Gastroesophageal sphincter (tissue), 4 donors: ENCODE measurements at regions not wholly inside any gene's neighbourhood (a gene's known extent, or its start where the extent isn't known, plus 50 kb on each side); places are given as distances from the start of the nearest gene placed in this dataset.

Experiments used
- ATAC-seq: fragments of 150-250 bp; one replicate; pipeline ENCODE4 v1.9.1; 2016; ENCODE audit warnings: mild to moderate bottlenecking, moderate library complexity
- H3K27ac ChIP-seq, 4 donors: fragments of 200-600 bp; sonication (generic) in 3 of 4; 1 replicate in 3 of 4; 2 replicates in 1 of 4; pipeline ENCODE4 v1.5.1; 2016 to 2019
- H3K27me3 ChIP-seq: fragments of 200-600 bp; sonication (generic); one replicate; pipeline ENCODE4 v1.5.1; 2019
- H3K36me3 ChIP-seq, 2 donors: fragments of 200-600 bp; sonication (generic); one replicate each; pipeline ENCODE4 v1.5.1; 2019; ENCODE audit warnings: control low read depth in 1 of 2
- H3K4me1 ChIP-seq, 3 donors: fragments of 200-600 bp; sonication (generic); 1 replicate in 2 of 3; 2 replicates in 1 of 3; pipeline ENCODE4 v1.5.1; 2016 to 2019; ENCODE audit warnings: control low read depth in 2 of 3
- H3K4me3 ChIP-seq, 2 donors: fragments of 200-600 bp; sonication (generic); one replicate each; pipeline ENCODE4 v1.5.1; 2019; ENCODE audit warnings: mild to moderate bottlenecking in 1 of 2, moderate library complexity in 1 of 2
- H3K9me3 ChIP-seq, 3 donors: fragments of 200-600 bp; sonication (generic); one replicate each; pipeline ENCODE4 v1.5.1; 2017 to 2019; ENCODE audit warnings: control low read depth in 2 of 3
- EP300 ChIP-seq: sonication (generic); formaldehyde crosslinking; IDR thresholded peaks from one replicate; pipeline ENCODE4 v1.6.1; 2017; ENCODE audit warnings: antibody characterized with exemption, mild to moderate bottlenecking
- POLR2A ChIP-seq, 2 donors: fragments of 450-650 bp; IDR thresholded peaks; one replicate each; pipeline ENCODE4 v1.6.1; 2017; ENCODE audit warnings: antibody characterized with exemption in 2 of 2, mild to moderate bottlenecking in 2 of 2, moderate library complexity in 1 of 2
- POLR2AphosphoS5 ChIP-seq: sonication (generic); formaldehyde crosslinking; IDR thresholded peaks from one replicate; pipeline ENCODE4 v1.6.1; 2017; ENCODE audit warnings: antibody characterized with exemption
- WGBS, 2 donors: methylation state at CpG; one replicate each; pipeline ENCODE4 v1.1.5; 2018; ENCODE audit warnings: low coverage in 1 of 2; 5-methylcytosine and 5-hydroxymethylcytosine counted together
- TF ChIP-seq, protein P1 (sequence below), 4 experiments: fragments of 200-600 bp in 2 of 4; fragments of 450-650 bp in 2 of 4; sonication (generic) in 1 of 4; IDR thresholded peaks; one replicate each; pipeline ENCODE4 v1.5.1; 2017 to 2019; ENCODE audit warnings: antibody characterized with exemption in 4 of 4, mild to moderate bottlenecking in 2 of 4, moderate library complexity in 2 of 4

DNA sequence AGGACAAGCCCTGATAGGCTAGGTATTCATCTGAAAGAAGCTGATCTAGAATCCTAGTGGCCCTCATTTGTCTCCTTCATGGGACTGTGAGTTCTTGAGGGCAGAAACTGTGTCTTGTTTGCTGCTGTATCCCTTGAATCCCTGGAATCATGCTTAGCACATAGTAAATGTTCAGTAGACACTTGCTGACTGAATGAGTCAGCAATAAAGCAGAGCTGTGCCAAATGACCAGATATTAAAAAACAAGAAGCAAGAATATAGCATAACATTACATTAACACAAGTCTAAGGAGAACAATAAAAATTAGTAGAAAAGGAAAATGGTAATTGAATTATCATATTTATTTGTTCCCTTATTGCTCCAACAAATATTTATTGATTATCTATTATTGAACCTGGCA lies 420.5 kb downstream of the ZSWIM6 start:
- Histone ChIP-seq H3K4me1 (no peaks in the 10 kb centered on the region), H3K36me3 (no peaks in the 10 kb centered on the region), H3K4me3 (no peak overlapping the region), H3K9me3 (no peaks in the 10 kb centered on the region), H3K27me3 (no peaks in the 10 kb centered on the region), H3K27ac (no peak overlapping the region)
- no peak for ATAC-seq
- TF ChIP-seq POLR2AphosphoS5 (no peak), EP300 (no peak), POLR2A (IDR thresholded peaks at IDR 0.05) (no peak)
- TF ChIP-seq, protein P1, sequence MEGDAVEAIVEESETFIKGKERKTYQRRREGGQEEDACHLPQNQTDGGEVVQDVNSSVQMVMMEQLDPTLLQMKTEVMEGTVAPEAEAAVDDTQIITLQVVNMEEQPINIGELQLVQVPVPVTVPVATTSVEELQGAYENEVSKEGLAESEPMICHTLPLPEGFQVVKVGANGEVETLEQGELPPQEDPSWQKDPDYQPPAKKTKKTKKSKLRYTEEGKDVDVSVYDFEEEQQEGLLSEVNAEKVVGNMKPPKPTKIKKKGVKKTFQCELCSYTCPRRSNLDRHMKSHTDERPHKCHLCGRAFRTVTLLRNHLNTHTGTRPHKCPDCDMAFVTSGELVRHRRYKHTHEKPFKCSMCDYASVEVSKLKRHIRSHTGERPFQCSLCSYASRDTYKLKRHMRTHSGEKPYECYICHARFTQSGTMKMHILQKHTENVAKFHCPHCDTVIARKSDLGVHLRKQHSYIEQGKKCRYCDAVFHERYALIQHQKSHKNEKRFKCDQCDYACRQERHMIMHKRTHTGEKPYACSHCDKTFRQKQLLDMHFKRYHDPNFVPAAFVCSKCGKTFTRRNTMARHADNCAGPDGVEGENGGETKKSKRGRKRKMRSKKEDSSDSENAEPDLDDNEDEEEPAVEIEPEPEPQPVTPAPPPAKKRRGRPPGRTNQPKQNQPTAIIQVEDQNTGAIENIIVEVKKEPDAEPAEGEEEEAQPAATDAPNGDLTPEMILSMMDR (IDR thresholded peaks at IDR 0.05) = no peak

DNA sequence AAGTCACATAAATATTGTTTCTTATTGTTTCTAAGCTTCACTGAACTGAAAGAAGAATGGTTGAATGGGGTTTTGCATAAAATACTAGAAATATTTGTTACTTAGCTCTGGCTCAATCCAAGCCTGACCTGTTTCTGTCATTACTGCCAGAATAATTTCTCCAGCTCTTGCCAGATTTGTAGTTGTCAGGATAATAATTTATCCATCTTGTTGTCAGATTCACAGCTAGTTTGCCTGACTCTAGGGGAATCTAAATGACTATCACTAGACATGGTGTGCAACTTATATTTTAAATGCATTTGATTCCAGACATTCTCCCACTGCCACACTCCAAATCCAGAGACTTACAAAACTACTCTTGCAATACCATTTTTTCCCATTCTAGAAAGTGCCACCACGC lies 422.7 kb downstream of the ZSWIM6 start:
- Histone ChIP-seq H3K9me3 (no peaks in the 10 kb centered on the region), H3K4me1 (no peaks in the 10 kb centered on the region), H3K27ac (no peak overlapping the region), H3K4me3 (no peak overlapping the region), H3K36me3 (no peaks in the 10 kb centered on the region), H3K27me3 (no peaks in the 10 kb centered on the region)
- TF ChIP-seq EP300 = no peak
- TF ChIP-seq, protein P1 (IDR thresholded peaks at IDR 0.05) = no peak
- TF ChIP-seq POLR2A (IDR thresholded peaks at IDR 0.05) = no peak
- no peak for TF ChIP-seq POLR2AphosphoS5
- ATAC-seq = no peak
- WGBS, 2 donors = 82 to 100% methylated on average over 1 of the region's 1 CpG

DNA sequence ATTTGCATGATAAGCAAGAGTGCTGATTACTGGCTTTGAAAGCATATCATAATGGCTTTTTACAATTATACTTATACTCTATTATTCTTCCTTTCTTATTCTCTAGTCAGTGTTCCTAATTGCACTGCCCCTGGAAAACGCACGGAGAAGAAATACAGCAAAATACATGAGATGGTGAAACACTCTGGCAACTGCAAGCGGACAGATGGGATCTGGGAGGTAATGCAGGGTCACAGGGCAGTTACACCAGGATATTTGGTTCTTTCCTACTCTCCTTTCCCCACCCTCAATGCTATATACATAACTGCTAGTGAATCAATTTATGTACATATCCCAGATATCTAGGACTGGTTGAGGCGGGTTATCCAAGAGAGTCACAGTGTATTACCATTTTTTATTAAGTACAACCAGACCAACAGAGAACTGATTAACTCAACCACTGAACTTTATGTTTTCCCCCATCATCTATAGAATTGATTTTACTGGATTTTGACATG lies 423.7 kb downstream of the ZSWIM6 start:
- no peaks in the 10 kb centered on the region for H3K9me3 ChIP-seq
- ATAC-seq = no peak
- WGBS, 2 donors = 82 to 95% methylated on average over 4 of the region's 4 CpGs
- H3K4me1 ChIP-seq = no peaks in the 10 kb centered on the region
- H3K36me3 ChIP-seq = no peaks in the 10 kb centered on the region
- no peaks in the 10 kb centered on the region for H3K27me3 ChIP-seq
- H3K4me3 ChIP-seq = no peak overlapping the region
- H3K27ac ChIP-seq = no peak overlapping the region
- TF ChIP-seq, protein P1 (IDR thresholded peaks at IDR 0.05) = no peak
- no peak for TF ChIP-seq POLR2A (IDR thresholded peaks at IDR 0.05)

DNA sequence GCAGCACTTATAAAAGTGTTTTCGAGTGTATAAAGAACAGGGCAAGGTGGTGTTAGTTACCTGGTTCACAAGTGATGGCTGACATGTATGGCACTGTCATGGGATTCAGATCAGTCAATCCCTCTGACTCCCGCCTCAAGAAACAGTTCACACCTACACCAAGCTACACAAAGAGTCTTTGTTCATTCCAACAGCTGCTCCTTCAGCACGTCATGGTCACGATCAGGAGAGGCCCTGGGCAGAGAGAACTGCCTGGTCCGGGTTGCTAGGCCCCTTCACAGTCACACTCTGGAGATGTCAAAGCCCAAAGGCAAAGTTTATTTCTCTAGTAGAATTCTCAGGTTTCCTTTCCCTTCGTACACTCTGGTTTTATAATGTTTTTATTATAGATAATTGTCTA lies 426.7 kb downstream of the ZSWIM6 start:
- 43 to 77% methylated on average over 4 to 5 of the region's 6 CpGs for WGBS, 2 donors

DNA sequence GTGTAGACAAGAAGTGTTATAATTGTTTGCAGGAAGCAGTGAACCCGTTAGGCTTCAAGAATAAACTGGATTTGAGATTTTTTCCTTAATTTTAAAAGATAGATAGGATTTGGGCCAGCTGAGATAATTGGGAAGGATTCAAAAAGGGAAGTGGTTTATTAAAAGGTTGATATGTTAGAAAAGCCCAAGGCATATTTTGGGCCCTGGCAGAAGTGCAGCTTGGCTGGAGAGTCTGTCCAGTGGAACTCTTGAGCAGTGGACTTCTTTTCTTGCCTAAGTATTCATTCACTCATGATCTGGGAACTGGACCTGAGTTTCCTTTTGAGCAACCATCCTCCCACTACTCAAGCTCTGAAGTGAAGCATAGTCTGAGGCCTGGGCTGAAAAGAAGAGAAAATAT lies 433.4 kb downstream of the ZSWIM6 start:
- Histone ChIP-seq H3K36me3 (no peaks in the 10 kb centered on the region), H3K27ac (no peak overlapping the region), H3K27me3 (no peaks in the 10 kb centered on the region), H3K4me3 (no peak overlapping the region), H3K4me1 (no peaks in the 10 kb centered on the region), H3K9me3 (peaks cover 0 to 19% (median 0%) of the 10 kb centered on the region in 3 donors)
- no peak for TF ChIP-seq EP300
- TF ChIP-seq, protein P1 (IDR thresholded peaks at IDR 0.05) = no peak
- TF ChIP-seq POLR2AphosphoS5 = no peak
- no peak for TF ChIP-seq POLR2A (IDR thresholded peaks at IDR 0.05)
- 79 to 91% methylated on average over 1 of the region's 1 CpG for whole genome bisulfite sequencing, 2 donors
- no peak for ATAC-seq

More for the DNA sequence above, 426.7 kb downstream of the ZSWIM6 start:
- no peaks in the 10 kb centered on the region for H3K4me1 ChIP-seq
- no peaks in the 10 kb centered on the region for H3K27me3 ChIP-seq
- ATAC-seq = no peak
- no peak for TF ChIP-seq POLR2AphosphoS5
- TF ChIP-seq, protein P1 (IDR thresholded peaks at IDR 0.05) = no peak
- no peak for TF ChIP-seq EP300
- H3K36me3 ChIP-seq = no peaks in the 10 kb centered on the region
- H3K9me3 ChIP-seq = peaks cover 0 to 15% (median 0%) of the 10 kb centered on the region in 3 donors
- no peak overlapping the region for H3K4me3 ChIP-seq
- no peak overlapping the region for H3K27ac ChIP-seq
